OCI-LY1 (cell line): ENCODE measurements at regions not wholly inside any gene's neighbourhood (a gene's known extent, or its start where the extent isn't known, plus 50 kb on each side); places are given as distances from the start of the nearest gene placed in this dataset.

Source experiments
- H2AFZ ChIP-seq: fragments of 200-600 bp; sonication (generic), shearing (Covaris generic); 2 replicates; pipeline ENCODE4 v1.6.0; 2014; ENCODE audit warnings: antibody characterized with exemption, mild to moderate bottlenecking, low read length
- H3F3A ChIP-seq: fragments of 200-600 bp; sonication (generic), shearing (Covaris generic); 2 replicates; pipeline ENCODE4 v1.6.0; 2014; ENCODE audit warnings: mild to moderate bottlenecking, antibody characterized with exemption, low read length, moderate library complexity; ENCODE audit not compliant: insufficient read depth
- H3K27ac ChIP-seq: fragments of 200-600 bp; sonication (generic); 2 replicates; pipeline ENCODE4 v1.5.1; 2014; ENCODE audit warnings: low read length, mixed run types, mild to moderate bottlenecking, low read depth; ENCODE audit not compliant: poor library complexity, severe bottlenecking
- H3K27me3 ChIP-seq: fragments of 200-600 bp; sonication (generic); 2 replicates; pipeline ENCODE4 v1.6.0; 2014; ENCODE audit warnings: antibody characterized with exemption, mild to moderate bottlenecking, low read length, moderate library complexity; ENCODE audit not compliant: insufficient read depth
- H3K36me3 ChIP-seq: fragments of 200-600 bp; sonication (generic); 2 replicates; pipeline ENCODE4 v1.6.1; 2014; ENCODE audit warnings: mild to moderate bottlenecking, antibody characterized with exemption, low read length, moderate library complexity, mixed read lengths; ENCODE audit not compliant: insufficient read depth
- H3K4me1 ChIP-seq: fragments of 200-600 bp; sonication (generic); 2 replicates; pipeline ENCODE4 v1.5.1; 2014; ENCODE audit warnings: mild to moderate bottlenecking, low read length, moderate library complexity; ENCODE audit not compliant: insufficient read depth, severe bottlenecking
- H3K4me2 ChIP-seq: fragments of 200-600 bp; sonication (generic), shearing (Covaris generic); 2 replicates; pipeline ENCODE4 v1.6.1; 2014; ENCODE audit warnings: low read length
- H3K4me3 ChIP-seq: fragments of 200-600 bp; sonication (generic); 2 replicates; pipeline ENCODE4 v1.5.1; 2014; ENCODE audit warnings: low read length, low read depth, mild to moderate bottlenecking, mixed read lengths; ENCODE audit not compliant: poor library complexity, severe bottlenecking
- H3K79me2 ChIP-seq: fragments of 200-600 bp; shearing (Covaris generic); 2 replicates; pipeline ENCODE4 v1.6.1; 2016; ENCODE audit warnings: mixed run types, low read length, mixed read lengths; ENCODE audit not compliant: insufficient read depth
- H3K9ac ChIP-seq: fragments of 200-600 bp; sonication (generic), shearing (Covaris generic); 2 replicates; pipeline ENCODE4 v1.6.1; 2014; ENCODE audit warnings: mild to moderate bottlenecking, low read length, mixed read lengths
- H3K9me2 ChIP-seq: fragments of 200-600 bp; sonication (generic), shearing (Covaris generic); 2 replicates; pipeline ENCODE4 v1.6.1; 2014; ENCODE audit warnings: low read depth, mild to moderate bottlenecking, low read length, mixed read lengths
- H3K9me3 ChIP-seq: fragments of 200-600 bp; shearing (Covaris generic); 2 replicates; pipeline ENCODE4 v1.6.1; 2014; ENCODE audit warnings: low read length, mixed read lengths
- H4K20me1 ChIP-seq: fragments of 200-600 bp; sonication (generic), shearing (Covaris generic); 2 replicates; pipeline ENCODE4 v1.6.0; 2016; ENCODE audit warnings: mild to moderate bottlenecking, low read length; ENCODE audit not compliant: insufficient read depth
- CTCF ChIP-seq: fragments of 200-600 bp; sonication (generic), shearing (Covaris generic); IDR thresholded peaks from 2 replicates; pipeline ENCODE4 v1.5.1; 2017; ENCODE audit warnings: mild to moderate bottlenecking, antibody characterized with exemption, low read length, moderate library complexity, mixed read lengths
- EZH2 ChIP-seq: fragments of 200-600 bp; sonication (generic), shearing (Covaris generic); IDR thresholded peaks from 2 replicates; pipeline ENCODE4 v1.8.0; 2017; ENCODE audit warnings: borderline replicate concordance, mixed run types, mild to moderate bottlenecking, antibody characterized with exemption, low read length, moderate library complexity, mixed read lengths

GRCh38 chr17:56708670-56709410 is 115.3 kb downstream of the NOG start:
- Histone ChIP-seq H2AFZ (no peak overlapping the region), H3K4me1 (no peaks in the 10 kb centered on the region), H3K4me3 (no peak overlapping the region), H3K4me2 (no peak overlapping the region), H3K9ac (no peak overlapping the region), H3K36me3 (no peaks in the 10 kb centered on the region), H3K9me3 (no peaks in the 10 kb centered on the region), H3K9me2 (no peaks in the 10 kb centered on the region), H3F3A (no peaks in the 10 kb centered on the region), H3K27ac (no peak overlapping the region), H4K20me1 (no peaks in the 10 kb centered on the region), H3K27me3 (no peaks in the 10 kb centered on the region; the same call in none of the 2 replicates), H3K79me2 (no peaks in the 10 kb centered on the region)
- no peak for TF ChIP-seq CTCF
- TF ChIP-seq EZH2, result no peak

- no peak overlapping the region for H3K4me3 ChIP-seq
- H2AFZ ChIP-seq, result no peak overlapping the region
- no peaks in the 10 kb centered on the region for H4K20me1 ChIP-seq
- no peaks in the 10 kb centered on the region for H3K9me2 ChIP-seq
- no peak overlapping the region for H3K4me2 ChIP-seq
- no peaks in the 10 kb centered on the region for H3F3A ChIP-seq
- no peaks in the 10 kb centered on the region for H3K36me3 ChIP-seq
- H3K9me3 ChIP-seq, result no peaks in the 10 kb centered on the region
- TF ChIP-seq CTCF, result no peak
- TF ChIP-seq EZH2, result no peak
- no peaks in the 10 kb centered on the region for H3K79me2 ChIP-seq
- H3K4me1 ChIP-seq, result no peaks in the 10 kb centered on the region
- no peaks in the 10 kb centered on the region; the same call in none of the 2 replicates for H3K27me3 ChIP-seq
- H3K9ac ChIP-seq, result no peak overlapping the region
- no peak overlapping the region for H3K27ac ChIP-seq
Measured at GRCh38 chr17:56710986-56711385, 117.5 kb downstream of the NOG start.

GRCh38 chr17:56715613-56716357 is 117.9 kb downstream of the C17orf67 start:
- Histone ChIP-seq H3K9ac (no peak overlapping the region), H3K4me1 (no peaks in the 10 kb centered on the region), H3K27ac (no peak overlapping the region), H3K27me3 (no peaks in the 10 kb centered on the region), H3F3A (no peaks in the 10 kb centered on the region), H4K20me1 (no peaks in the 10 kb centered on the region), H3K9me2 (no peaks in the 10 kb centered on the region), H3K36me3 (no peaks in the 10 kb centered on the region), H3K79me2 (no peaks in the 10 kb centered on the region), H3K9me3 (no peaks in the 10 kb centered on the region), H2AFZ (no peak overlapping the region), H3K4me3 (no peak overlapping the region), H3K4me2 (no peak overlapping the region)
- TF ChIP-seq EZH2 (no peak), CTCF (peak; percentile 87)
